ENCODE measurements at regions not wholly inside any gene's neighbourhood (a gene's known extent, or its start where the extent isn't known, plus 50 kb on each side); places are given as distances from the start of the nearest gene placed in this dataset.

GRCh38 chr14:21999402-21999801, 325.8 kb upstream of the OR4E1 start:
- no peak for DNase-seq (ENCODE audit: low read depth)
- no peak for TF ChIP-seq CTCF (conservative IDR thresholded peaks at IDR 0.05; ENCODE audit: low read depth, low read length)
- H3K4me3 ChIP-seq (ENCODE audit: low read length): no peak overlapping the region

- peak; percentile 22 for TF ChIP-seq CTCF (conservative IDR thresholded peaks at IDR 0.05; ENCODE audit: low read depth, low read length)
- H3K4me3 ChIP-seq (ENCODE audit: low read length): no peak overlapping the region
- DNase-seq (ENCODE audit: low read depth): no peak
These were observed 323.7 kb upstream of the OR4E1 start for GRCh38 chr14:21997300-21997699.

- no peak for TF ChIP-seq CTCF (conservative IDR thresholded peaks at IDR 0.05; ENCODE audit: low read depth, low read length)
- H3K4me3 ChIP-seq (ENCODE audit: low read length): no peak overlapping the region
- DNase-seq (ENCODE audit: low read depth): no peak
These were observed 321.7 kb upstream of the OR4E1 start for GRCh38 chr14:21995332-21995731.

GRCh38 chr14:21993837-21994236, 320.2 kb upstream of the OR4E1 start:
- no peak for DNase-seq (ENCODE audit: low read depth)
- no peak for TF ChIP-seq CTCF (conservative IDR thresholded peaks at IDR 0.05; ENCODE audit: low read depth, low read length)
- H3K4me3 ChIP-seq (ENCODE audit: low read length): no peak overlapping the region

- no peak for DNase-seq (ENCODE audit: low read depth)
- TF ChIP-seq CTCF (conservative IDR thresholded peaks at IDR 0.05; ENCODE audit: low read depth, low read length): no peak
- no peak overlapping the region for H3K4me3 ChIP-seq (ENCODE audit: low read length)
These were observed 319.5 kb upstream of the OR4E1 start for GRCh38 chr14:21993070-21993469.

GRCh38 chr14:21991130-21991529, 317.5 kb upstream of the OR4E1 start:
- no peak overlapping the region for H3K4me3 ChIP-seq (ENCODE audit: low read length)
- no peak for DNase-seq (ENCODE audit: low read depth)
- no peak for TF ChIP-seq CTCF (conservative IDR thresholded peaks at IDR 0.05; ENCODE audit: low read depth, low read length)

- no peak overlapping the region for H3K4me3 ChIP-seq (ENCODE audit: low read length)
- TF ChIP-seq CTCF (conservative IDR thresholded peaks at IDR 0.05; ENCODE audit: low read depth, low read length): peak; percentile 46
- DNase-seq (ENCODE audit: low read depth): no peak
These were observed 316.5 kb upstream of the OR4E1 start for GRCh38 chr14:21990116-21990515.

Measured in retinal pigment epithelial cell (primary cell).